SK-N-SH (cell line): ENCODE measurements at regions not wholly inside any gene's neighbourhood (a gene's known extent, or its start where the extent isn't known, plus 50 kb on each side); places are given as distances from the start of the nearest gene placed in this dataset.

ENCODE experiments used
- CTCF ChIA-PET: fragments of 300-600, 350-600 bp; formaldehyde crosslinking; extraction: SDS; loops from one replicate; lab custom pipeline; 2021; lab: Yijun Ruan, JAX
- POLR2A ChIA-PET: fragments of 350-600 bp; sonication (Branson Sonifier 250); formaldehyde crosslinking; extraction: SDS; loops from one replicate; lab custom pipeline; 2020; ENCODE audit warnings: antibody characterized with exemption, inconsistent platforms; lab: Yijun Ruan, JAX
- DNase-seq: peaks from one replicate; pipeline ENCODE4 v3.0.0; 2012
- H2AFZ ChIP-seq: fragments of 200-600 bp; sonication (generic); 2 replicates; pipeline ENCODE4 v1.8.1; 2016; ENCODE audit warnings: antibody characterized with exemption, mild to moderate bottlenecking, low read depth
- H3F3A ChIP-seq: fragments of 200-600 bp; sonication (generic); replicated peaks from 2 replicates; pipeline ENCODE3; 2016; ENCODE audit warnings: antibody characterized with exemption, mild to moderate bottlenecking; ENCODE audit not compliant: insufficient read depth
- H3K27ac ChIP-seq, 2 experiments: fragments of 200-500 bp in 1 of 2; fragments of 200-600 bp in 1 of 2; sonication (Bioruptor generic) in 1 of 2; sonication (generic), shearing (Covaris generic) in 1 of 2; 2 replicates each; pipeline versions ENCODE4 v1.5.1 to v1.6.1; 2014 to 2016; ENCODE audit warnings: low read depth in 2 of 2, inconsistent platforms in 1 of 2, low read length in 1 of 2, mild to moderate bottlenecking in 1 of 2, mixed read lengths in 1 of 2
- H3K27me3 ChIP-seq: fragments of 200-600 bp; sonication (generic), shearing (Covaris generic); 2 replicates; pipeline ENCODE4 v1.6.1; 2016; ENCODE audit warnings: mixed run types; ENCODE audit not compliant: insufficient read depth
- H3K36me3 ChIP-seq, 2 experiments: fragments of 200-500 bp in 1 of 2; fragments of 200-600 bp in 1 of 2; sonication (Bioruptor generic) in 1 of 2; sonication (generic) in 1 of 2; replicated peaks in 1 of 2; 2 replicates each; pipeline versions ENCODE3 to v1.5.1; 2014 to 2016; ENCODE audit warnings: low read length in 1 of 2, mild to moderate bottlenecking in 1 of 2; ENCODE audit not compliant: insufficient read depth in 2 of 2, control insufficient read depth in 1 of 2
- H3K4me1 ChIP-seq, 2 experiments: fragments of 200-500 bp in 1 of 2; fragments of 200-600 bp in 1 of 2; sonication (Bioruptor generic) in 1 of 2; sonication (generic), shearing (Covaris generic) in 1 of 2; 2 replicates each; pipeline versions ENCODE4 v1.5.1 to v1.6.1; 2014 to 2016; ENCODE audit warnings: low read depth in 1 of 2, low read length in 1 of 2, mixed run types in 1 of 2; ENCODE audit not compliant: insufficient read depth in 2 of 2, control insufficient read depth in 1 of 2
- H3K4me2 ChIP-seq: fragments of 200-600 bp; sonication (generic), shearing (Covaris generic); 2 replicates; pipeline ENCODE4 v1.6.1; 2017; ENCODE audit warnings: mixed run types
- H3K4me3 ChIP-seq, 2 experiments: fragments of 200-500 bp in 1 of 2; fragments of 200-600 bp in 1 of 2; sonication (Bioruptor generic) in 1 of 2; sonication (generic), shearing (Covaris generic) in 1 of 2; 2 replicates each; pipeline versions ENCODE4 v1.5.1 to v1.8.1; 2014 to 2016; ENCODE audit warnings: low read depth in 2 of 2, inconsistent platforms in 1 of 2, low read length in 1 of 2, mild to moderate bottlenecking in 1 of 2, mixed read lengths in 1 of 2, moderate library complexity in 1 of 2
- H3K79me2 ChIP-seq: fragments of 200-600 bp; sonication (generic); 2 replicates; pipeline ENCODE4 v1.8.1; 2017; ENCODE audit warnings: mild to moderate bottlenecking; ENCODE audit not compliant: insufficient read depth
- H3K9ac ChIP-seq: fragments of 200-600 bp; sonication (generic); 2 replicates; pipeline ENCODE4 v1.6.1; 2017; ENCODE audit warnings: mixed run types
- H3K9me2 ChIP-seq: fragments of 200-600 bp; sonication (generic); 2 replicates; pipeline ENCODE4 v1.6.1; 2017; ENCODE audit warnings: mixed run types
- H3K9me3 ChIP-seq: fragments of 200-600 bp; sonication (generic); 2 replicates; pipeline ENCODE4 v1.6.1; 2017; ENCODE audit warnings: mixed run types, mild to moderate bottlenecking, moderate library complexity
- H4K20me1 ChIP-seq: fragments of 200-600 bp; sonication (generic); 2 replicates; pipeline ENCODE4 v1.6.1; 2017; ENCODE audit warnings: mild to moderate bottlenecking, mixed run types; ENCODE audit not compliant: insufficient read depth
- CTCF ChIP-seq: fragments of 200-600 bp; sonication (generic); IDR thresholded peaks from 2 replicates; pipeline ENCODE4 v1.6.1; 2017; ENCODE audit warnings: antibody characterized with exemption, mild to moderate bottlenecking, moderate library complexity
- EP300 ChIP-seq, 2 experiments: IDR thresholded peaks; 2 replicates each; pipeline versions ENCODE4 v1.4.0 to v1.6.1; 2012; ENCODE audit warnings: borderline replicate concordance in 1 of 2, low read depth in 1 of 2, low read length in 1 of 2
- GABPA ChIP-seq: IDR thresholded peaks from 2 replicates; pipeline ENCODE4 v1.4.0; 2012; ENCODE audit warnings: low read depth, mild to moderate bottlenecking
- GATA2 ChIP-seq: sonication (generic); formaldehyde crosslinking; IDR thresholded peaks from 2 replicates; pipeline ENCODE4 v1.5.0; 2020; ENCODE audit warnings: mild to moderate bottlenecking, missing genetic modification reagents
- MAX ChIP-seq: IDR thresholded peaks from 2 replicates; pipeline ENCODE4 v1.4.0; 2012; ENCODE audit warnings: low read depth
- MEF2A ChIP-seq: IDR thresholded peaks from 2 replicates; pipeline ENCODE4 v1.4.0; 2012; ENCODE audit warnings: low read depth, borderline replicate concordance
- MXI1 ChIP-seq: IDR thresholded peaks from 2 replicates; pipeline ENCODE4 v1.6.1; 2012; ENCODE audit warnings: mild to moderate bottlenecking, low read depth, low read length, improper control_type of control experiment
- NFIC ChIP-seq: IDR thresholded peaks from 2 replicates; pipeline ENCODE4 v1.4.0; 2012; ENCODE audit warnings: borderline replicate concordance
- NRF1 ChIP-seq: IDR thresholded peaks from 2 replicates; pipeline ENCODE4 v1.6.1; 2012; ENCODE audit warnings: low read depth, mild to moderate bottlenecking, low read length
- PBX3 ChIP-seq: IDR thresholded peaks from 2 replicates; pipeline ENCODE4; 2012
- RAD21 ChIP-seq: IDR thresholded peaks from 2 replicates; pipeline ENCODE4 v1.6.1; 2012; ENCODE audit warnings: mild to moderate bottlenecking, low read length
- RCOR1 ChIP-seq: fragments of 150-350 bp; IDR thresholded peaks from 2 replicates; pipeline ENCODE4 v1.6.1; 2017; ENCODE audit warnings: antibody characterized with exemption, low read length
- SIN3A ChIP-seq: IDR thresholded peaks from 2 replicates; pipeline ENCODE4 v1.6.1; 2012; ENCODE audit warnings: low read depth, mild to moderate bottlenecking, low read length, moderate library complexity, borderline replicate concordance
- SMC3 ChIP-seq: IDR thresholded peaks from 2 replicates; pipeline ENCODE4 v1.6.1; 2012; ENCODE audit warnings: low read depth, low read length, improper control_type of control experiment
- TAF1 ChIP-seq: IDR thresholded peaks from 2 replicates; pipeline ENCODE4 v1.6.1; 2012; ENCODE audit warnings: low read depth, mild to moderate bottlenecking, low read length, moderate library complexity, borderline replicate concordance
- TCF12 ChIP-seq: IDR thresholded peaks from 2 replicates; pipeline ENCODE4 v1.4.0; 2012
- TEAD4 ChIP-seq: IDR thresholded peaks from 2 replicates; pipeline ENCODE4 v1.4.0; 2012; ENCODE audit warnings: mild to moderate bottlenecking, borderline replicate concordance; ENCODE audit not compliant: insufficient read depth
- USF1 ChIP-seq: IDR thresholded peaks from 2 replicates; pipeline ENCODE4 v1.4.0; 2012; ENCODE audit warnings: low read depth, borderline replicate concordance
- USF2 ChIP-seq: fragments of 150-350 bp; IDR thresholded peaks from 2 replicates; pipeline ENCODE4 v1.6.1; 2017; ENCODE audit warnings: antibody characterized with exemption, low read length, low read depth, borderline replicate concordance
- YY1 ChIP-seq: IDR thresholded peaks from 2 replicates; pipeline ENCODE4 v1.4.0; 2012; ENCODE audit warnings: low read depth, mild to moderate bottlenecking
- WGBS: methylation state at CpG from one replicate; pipeline ENCODE4 v1.1.6; 2017; ENCODE audit warnings: low lambda C conversion rate; 5-methylcytosine and 5-hydroxymethylcytosine counted together

- Histone ChIP-seq H3K9me3 (no peaks in the 10 kb centered on the region), H3K9ac (no peak overlapping the region), H3K4me1 (peaks cover 20 to 42% of the 10 kb centered on the region in 2 experiments; a peak in 3 of 4 replicates), H3K9me2 (no peaks in the 10 kb centered on the region), H3K4me2 (no peak overlapping the region), H3K27ac (no peak overlapping the region), H2AFZ (no peak overlapping the region), H4K20me1 (no peaks in the 10 kb centered on the region), H3K36me3 (no peaks in the 10 kb centered on the region), H3K27me3 (no peaks in the 10 kb centered on the region), H3K4me3 (no peak overlapping the region), H3F3A (peaks cover 26% of the 10 kb centered on the region), H3K79me2 (no peaks in the 10 kb centered on the region)
- no peak for DNase-seq
- 93% methylated on average over 11 of the region's 11 CpGs for WGBS
- TF ChIP-seq TCF12 = no peak
- no peak for TF ChIP-seq NFIC
- no peak for TF ChIP-seq SMC3
- no peak for TF ChIP-seq CTCF
- TF ChIP-seq YY1 = no peak
- TF ChIP-seq SIN3A = no peak
- no peak for TF ChIP-seq NRF1
- no peak for TF ChIP-seq PBX3
- no peak for TF ChIP-seq EP300 (IDR thresholded peaks at IDR 0.05; ENCODE audit: borderline replicate concordance in 1 of 2, low read depth in 1 of 2, low read length in 1 of 2)
- TF ChIP-seq GABPA = no peak
- TF ChIP-seq MEF2A = no peak
- ChIA-PET POLR2A (no interaction called here), CTCF (no interaction called here)
These were observed 65.3 kb upstream of the ZNF217 start for GRCh38 chr20:53658973-53659372.

- Histone ChIP-seq H3K4me3 (no peak overlapping the region), H3K27me3 (no peaks in the 10 kb centered on the region), H3K9ac (no peak overlapping the region), H3K9me3 (no peaks in the 10 kb centered on the region), H3K4me2 (no peak overlapping the region), H3F3A (peaks cover 26% of the 10 kb centered on the region), H3K79me2 (no peaks in the 10 kb centered on the region), H2AFZ (no peak overlapping the region; the same call in 1 of the 2 replicates), H3K9me2 (no peaks in the 10 kb centered on the region), H4K20me1 (no peaks in the 10 kb centered on the region), H3K27ac (no peak overlapping the region), H3K4me1 (peaks cover 20 to 42% of the 10 kb centered on the region in 2 experiments; a peak in 3 of 4 replicates), H3K36me3 (no peaks in the 10 kb centered on the region)
- DNase-seq = no peak
- CTCF ChIA-PET = interaction anchor here (1.2 kb wide), 1 partner anchor 76 kb away, joined by 3 read pairs; no protein-coding TSS in a partner anchor
- POLR2A ChIA-PET = no interaction called here
- WGBS = 93% methylated on average over 5 of the region's 5 CpGs
- TF ChIP-seq PBX3 (no peak), MXI1 (no peak), RAD21 (no peak), GATA2 (CRISPR knock-in tag) (no peak), TEAD4 (no peak), NFIC (no peak), MAX (no peak), TAF1 (no peak), YY1 (no peak), USF1 (no peak), USF2 (no peak), RCOR1 (no peak), NRF1 (no peak), MEF2A (no peak)
These were observed 64.7 kb upstream of the ZNF217 start for GRCh38 chr20:53658322-53658721.
